ENCODE measurements at regions not wholly inside any gene's neighbourhood (a gene's known extent, or its start where the extent isn't known, plus 50 kb on each side); places are given as distances from the start of the nearest gene placed in this dataset.

DNA sequence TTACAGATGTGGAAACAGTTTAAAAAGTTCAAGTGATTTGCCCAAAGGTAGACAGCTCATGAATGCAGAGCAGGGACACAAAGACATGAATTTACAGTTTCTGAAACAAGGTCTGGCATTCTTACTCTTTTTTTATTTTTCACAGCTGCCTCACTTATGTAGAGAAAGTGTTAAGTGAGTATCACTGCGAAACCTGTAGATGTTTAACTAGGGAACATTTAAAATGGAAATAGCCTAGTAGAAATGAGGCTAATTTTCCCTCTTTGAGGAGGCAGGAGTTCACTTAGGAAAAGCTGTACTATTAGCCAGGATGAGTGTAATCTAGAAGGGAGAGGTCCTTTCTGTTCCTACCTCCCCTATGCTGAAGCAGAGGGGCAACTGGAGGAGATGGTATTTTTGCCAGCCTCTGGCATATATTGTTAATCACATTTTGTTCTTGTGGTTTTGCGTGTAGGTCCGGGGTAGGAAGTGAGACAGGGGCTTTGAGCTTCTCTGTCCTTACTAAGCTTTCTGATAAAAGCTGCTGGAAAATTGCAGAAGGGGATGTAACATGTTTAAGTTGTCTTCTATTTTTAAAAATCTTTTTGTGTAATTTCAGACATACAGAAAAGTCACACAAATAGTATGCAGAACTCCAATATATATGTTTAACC lies 492.8 kb upstream of the NR3C2 start:
- Mint-ChIP-seq H3K9me3 (peaks cover 20 to 21% of the 10 kb centered on the region in 2 donors), H3K27me3 (ENCODE audit: low read depth in 2 of 2) (no peaks in the 10 kb centered on the region), H3K27ac (no peak overlapping the region), H3K36me3 (peaks cover 4% of the 10 kb centered on the region), H3K4me1 (no peaks in the 10 kb centered on the region), H3K4me3 (no peak overlapping the region)
- H3K4me3 ChIP-seq (ENCODE audit: low read length) = no peak overlapping the region
- no peaks in the 10 kb centered on the region for H3K36me3 ChIP-seq (ENCODE audit: control insufficient read depth, insufficient read depth, low read length)
- intact Hi-C loops (cut with micrococcal nuclease) = no loop called here
- H3K9me3 ChIP-seq (ENCODE audit: control insufficient read depth, insufficient read depth, low read length) = no peaks in the 10 kb centered on the region
- no peak for ATAC-seq
- 0% methylated on average over 3 of the region's 3 CpGs for WGBS (ENCODE audit: insufficient coverage)
- no peak overlapping the region for H3K27ac ChIP-seq (ENCODE audit: low read length)
- no peaks in the 10 kb centered on the region for H3K27me3 ChIP-seq (ENCODE audit: control insufficient read depth, insufficient read depth, low read length)
- TF ChIP-seq, protein P1, sequence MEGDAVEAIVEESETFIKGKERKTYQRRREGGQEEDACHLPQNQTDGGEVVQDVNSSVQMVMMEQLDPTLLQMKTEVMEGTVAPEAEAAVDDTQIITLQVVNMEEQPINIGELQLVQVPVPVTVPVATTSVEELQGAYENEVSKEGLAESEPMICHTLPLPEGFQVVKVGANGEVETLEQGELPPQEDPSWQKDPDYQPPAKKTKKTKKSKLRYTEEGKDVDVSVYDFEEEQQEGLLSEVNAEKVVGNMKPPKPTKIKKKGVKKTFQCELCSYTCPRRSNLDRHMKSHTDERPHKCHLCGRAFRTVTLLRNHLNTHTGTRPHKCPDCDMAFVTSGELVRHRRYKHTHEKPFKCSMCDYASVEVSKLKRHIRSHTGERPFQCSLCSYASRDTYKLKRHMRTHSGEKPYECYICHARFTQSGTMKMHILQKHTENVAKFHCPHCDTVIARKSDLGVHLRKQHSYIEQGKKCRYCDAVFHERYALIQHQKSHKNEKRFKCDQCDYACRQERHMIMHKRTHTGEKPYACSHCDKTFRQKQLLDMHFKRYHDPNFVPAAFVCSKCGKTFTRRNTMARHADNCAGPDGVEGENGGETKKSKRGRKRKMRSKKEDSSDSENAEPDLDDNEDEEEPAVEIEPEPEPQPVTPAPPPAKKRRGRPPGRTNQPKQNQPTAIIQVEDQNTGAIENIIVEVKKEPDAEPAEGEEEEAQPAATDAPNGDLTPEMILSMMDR (IDR thresholded peaks at IDR 0.05) = no peak
- DNase-seq = no peak
- no peaks in the 10 kb centered on the region for H3K4me1 ChIP-seq (ENCODE audit: control insufficient read depth, insufficient read depth, low read length)

DNA sequence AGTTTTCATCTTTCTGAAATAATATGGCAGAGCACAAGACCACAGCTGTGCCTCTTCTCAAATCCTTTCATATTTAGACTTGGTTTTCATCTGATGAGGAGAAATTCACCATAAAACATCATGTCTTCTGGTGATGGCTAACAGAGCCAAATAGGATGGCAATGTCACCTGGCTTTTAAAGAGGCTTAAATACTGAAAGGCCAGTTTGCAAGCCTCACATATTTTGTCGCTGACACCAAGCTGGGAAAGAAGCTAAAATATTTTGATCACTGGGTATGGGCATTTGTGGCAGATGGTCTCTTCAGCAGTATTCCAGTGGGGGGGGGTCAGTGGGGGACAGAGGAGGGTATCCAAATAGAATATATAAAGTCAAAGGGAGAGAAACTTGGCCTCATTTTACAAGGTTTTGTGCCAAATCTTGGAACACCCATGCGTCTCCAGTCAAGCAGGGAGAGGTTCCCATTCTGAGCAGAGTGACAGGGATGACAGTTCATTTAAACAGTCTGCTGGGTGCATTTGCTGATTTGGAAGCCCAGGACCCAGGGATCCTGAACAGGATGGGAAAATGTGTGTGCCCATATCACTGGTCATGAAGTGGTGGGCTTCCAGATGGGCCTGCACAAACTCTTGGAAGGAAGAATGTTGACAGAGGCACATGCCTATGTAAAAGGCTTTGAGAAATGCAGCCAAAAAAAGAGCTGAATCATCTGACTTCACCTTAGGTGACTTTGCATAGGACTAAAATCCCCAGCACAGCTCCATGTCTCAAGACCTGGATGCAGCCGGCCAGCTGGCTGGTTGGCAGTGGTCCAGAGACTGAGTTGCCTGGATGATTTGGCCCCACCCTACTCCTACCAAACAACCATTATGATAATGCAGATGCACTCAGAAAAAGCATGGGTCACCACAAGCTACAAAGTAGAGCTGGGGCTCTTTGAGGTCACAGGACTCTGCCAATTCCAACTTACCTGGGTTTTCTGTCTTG lies 484.4 kb upstream of the NR3C2 start:
- no peak for ATAC-seq
- Mint-ChIP-seq H3K4me1 (no peaks in the 10 kb centered on the region), H3K27ac (no peak overlapping the region)

DNA sequence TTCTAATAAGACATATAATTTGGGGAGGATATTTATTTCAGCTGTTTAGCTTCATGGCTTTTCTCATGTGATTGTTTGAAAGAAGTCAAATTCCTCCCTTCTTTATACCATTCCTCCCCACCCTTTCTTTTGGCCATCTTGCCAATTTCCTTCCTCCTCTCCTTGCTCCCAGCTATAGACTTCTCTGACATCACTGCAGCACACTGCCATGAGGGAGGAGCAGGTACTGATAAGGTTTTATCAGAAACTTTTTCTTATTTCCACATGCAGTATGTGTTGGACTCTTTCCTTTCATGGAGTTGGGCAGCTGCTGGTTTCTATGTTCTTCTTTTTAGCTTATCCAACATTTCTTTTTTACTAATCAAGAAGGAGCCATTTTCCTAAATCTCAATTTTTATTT lies 481.7 kb upstream of the NR3C2 start:
- intact Hi-C loops (cut with micrococcal nuclease) = no loop called here
- TF ChIP-seq, protein P1 (IDR thresholded peaks at IDR 0.05) = no peak

More for the DNA sequence above, 484.4 kb upstream of the NR3C2 start:
- intact Hi-C loops (cut with micrococcal nuclease) = no loop called here
- no peaks in the 10 kb centered on the region for H3K27me3 Mint-ChIP-seq (ENCODE audit: low read depth in 2 of 2)
- Histone ChIP-seq H3K4me3 (ENCODE audit: low read length) (no peak overlapping the region), H3K4me1 (ENCODE audit: control insufficient read depth, insufficient read depth, low read length) (no peaks in the 10 kb centered on the region), H3K9me3 (ENCODE audit: control insufficient read depth, insufficient read depth, low read length) (peaks cover 9% of the 10 kb centered on the region), H3K27me3 (ENCODE audit: control insufficient read depth, insufficient read depth, low read length) (no peaks in the 10 kb centered on the region), H3K36me3 (ENCODE audit: control insufficient read depth, insufficient read depth, low read length) (no peaks in the 10 kb centered on the region), H3K27ac (ENCODE audit: low read length) (no peak overlapping the region)
- H3K36me3 Mint-ChIP-seq = peaks cover 17% of the 10 kb centered on the region
- peaks cover 19 to 24% of the 10 kb centered on the region in 2 donors for H3K9me3 Mint-ChIP-seq
- TF ChIP-seq, protein P1 (IDR thresholded peaks at IDR 0.05) = no peak
- no peak for DNase-seq
- no peak overlapping the region for H3K4me3 Mint-ChIP-seq
- 97% methylated on average over 3 of the region's 3 CpGs for WGBS (ENCODE audit: insufficient coverage)

More for the DNA sequence above, 481.7 kb upstream of the NR3C2 start:
- H3K9me3 Mint-ChIP-seq = peaks cover 5 to 13% of the 10 kb centered on the region in 2 donors
- no peaks in the 10 kb centered on the region for H3K4me1 Mint-ChIP-seq
- Histone ChIP-seq H3K4me3 (ENCODE audit: low read length) (no peak overlapping the region), H3K4me1 (ENCODE audit: control insufficient read depth, insufficient read depth, low read length) (no peaks in the 10 kb centered on the region), H3K36me3 (ENCODE audit: control insufficient read depth, insufficient read depth, low read length) (no peaks in the 10 kb centered on the region), H3K9me3 (ENCODE audit: control insufficient read depth, insufficient read depth, low read length) (peaks cover 9% of the 10 kb centered on the region), H3K27me3 (ENCODE audit: control insufficient read depth, insufficient read depth, low read length) (no peaks in the 10 kb centered on the region), H3K27ac (ENCODE audit: low read length) (no peak overlapping the region)
- ATAC-seq (no peak), DNase-seq (no peak)
- H3K4me3 Mint-ChIP-seq = no peak overlapping the region
- no peaks in the 10 kb centered on the region for H3K27me3 Mint-ChIP-seq (ENCODE audit: low read depth in 2 of 2)
- H3K27ac Mint-ChIP-seq = no peak overlapping the region
- peaks cover 7% of the 10 kb centered on the region for H3K36me3 Mint-ChIP-seq

Measured in natural killer cell (primary cell).